Neural crest cell (in vitro differentiated cells): ENCODE measurements at regions not wholly inside any gene's neighbourhood (a gene's known extent, or its start where the extent isn't known, plus 50 kb on each side); places are given as distances from the start of the nearest gene placed in this dataset.

Source experiments
- DNase-seq: peaks from one replicate; pipeline ENCODE4 v3.0.0; 2021; ENCODE audit warnings: low read depth, mixed read lengths, low spot score
- H3K27ac Mint-ChIP-seq: one replicate; pipeline ENCODE4 v1.8.0; 2021; ENCODE audit warnings: mild to moderate bottlenecking, mixed read lengths; ENCODE audit not compliant: unreplicated experiment
- H3K27me3 Mint-ChIP-seq: 2 replicates; pipeline ENCODE4 v1.8.0; 2021; ENCODE audit warnings: low read depth, mild to moderate bottlenecking, mixed read lengths
- H3K36me3 Mint-ChIP-seq: 2 replicates; pipeline ENCODE4 v1.8.0; 2021; ENCODE audit warnings: low read depth, mild to moderate bottlenecking, mixed read lengths
- H3K4me1 Mint-ChIP-seq: 2 replicates; pipeline ENCODE4 v1.8.0; 2021; ENCODE audit warnings: mixed read lengths
- H3K4me3 Mint-ChIP-seq: one replicate; pipeline ENCODE4 v1.8.0; 2021; ENCODE audit warnings: mild to moderate bottlenecking, mixed read lengths
- H3K9me3 Mint-ChIP-seq: 2 replicates; pipeline ENCODE4 v1.8.0; 2021; ENCODE audit warnings: mixed read lengths
- TF ChIP-seq, protein P1 (sequence below): fragments of 200-600 bp; sonication (generic); conservative IDR thresholded peaks from 2 replicates; pipeline ENCODE4 v1.5.0; 2021; ENCODE audit warnings: antibody characterized with exemption, mild to moderate bottlenecking

DNA sequence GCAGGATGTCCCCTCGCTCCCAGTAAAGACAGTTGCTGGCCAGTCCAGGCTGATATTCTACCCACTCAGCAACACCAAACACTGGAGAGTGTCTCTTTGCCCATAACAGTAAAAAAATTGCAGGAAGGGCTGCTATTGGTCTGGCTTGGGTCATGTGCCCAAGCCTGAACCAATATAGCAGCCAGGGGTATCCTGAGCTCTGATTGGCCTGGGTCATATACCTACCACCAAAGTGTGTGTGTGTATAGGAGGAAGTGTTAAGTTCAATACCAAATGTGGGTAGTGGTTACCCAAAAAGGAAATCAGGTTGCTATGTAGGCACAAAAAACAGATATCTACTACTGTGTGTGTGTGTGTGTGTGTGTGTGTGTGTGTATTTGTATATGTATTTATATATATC is 373.2 kb downstream of the BCOR start:
- no peak overlapping the region for H3K4me3 Mint-ChIP-seq
- no peaks in the 10 kb centered on the region for H3K27me3 Mint-ChIP-seq
- DNase-seq: no peak
- H3K9me3 Mint-ChIP-seq: no peaks in the 10 kb centered on the region
- H3K4me1 Mint-ChIP-seq: peaks cover 10% of the 10 kb centered on the region
- TF ChIP-seq, protein P1, sequence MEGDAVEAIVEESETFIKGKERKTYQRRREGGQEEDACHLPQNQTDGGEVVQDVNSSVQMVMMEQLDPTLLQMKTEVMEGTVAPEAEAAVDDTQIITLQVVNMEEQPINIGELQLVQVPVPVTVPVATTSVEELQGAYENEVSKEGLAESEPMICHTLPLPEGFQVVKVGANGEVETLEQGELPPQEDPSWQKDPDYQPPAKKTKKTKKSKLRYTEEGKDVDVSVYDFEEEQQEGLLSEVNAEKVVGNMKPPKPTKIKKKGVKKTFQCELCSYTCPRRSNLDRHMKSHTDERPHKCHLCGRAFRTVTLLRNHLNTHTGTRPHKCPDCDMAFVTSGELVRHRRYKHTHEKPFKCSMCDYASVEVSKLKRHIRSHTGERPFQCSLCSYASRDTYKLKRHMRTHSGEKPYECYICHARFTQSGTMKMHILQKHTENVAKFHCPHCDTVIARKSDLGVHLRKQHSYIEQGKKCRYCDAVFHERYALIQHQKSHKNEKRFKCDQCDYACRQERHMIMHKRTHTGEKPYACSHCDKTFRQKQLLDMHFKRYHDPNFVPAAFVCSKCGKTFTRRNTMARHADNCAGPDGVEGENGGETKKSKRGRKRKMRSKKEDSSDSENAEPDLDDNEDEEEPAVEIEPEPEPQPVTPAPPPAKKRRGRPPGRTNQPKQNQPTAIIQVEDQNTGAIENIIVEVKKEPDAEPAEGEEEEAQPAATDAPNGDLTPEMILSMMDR: no peak
- no peaks in the 10 kb centered on the region for H3K36me3 Mint-ChIP-seq
- no peak overlapping the region for H3K27ac Mint-ChIP-seq

DNA sequence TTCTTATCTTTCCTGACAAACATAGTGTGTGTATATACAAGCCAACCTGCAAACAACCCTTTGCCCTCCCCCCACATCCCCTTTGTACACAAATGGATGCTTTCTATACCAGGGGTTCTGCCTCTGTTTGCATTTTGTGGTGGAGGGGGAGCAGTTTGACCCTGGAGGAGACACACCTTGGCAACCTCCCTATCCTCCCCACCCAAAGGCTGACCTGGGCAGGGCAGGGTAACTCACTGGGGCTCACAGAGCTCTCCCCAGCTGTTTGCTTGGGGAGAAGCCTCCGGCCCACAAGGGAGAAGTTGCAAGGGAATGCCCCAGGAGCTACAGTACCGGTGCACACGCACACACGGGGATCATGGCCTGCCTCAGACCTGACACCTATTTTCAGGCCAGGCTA is 372.6 kb downstream of the BCOR start:
- TF ChIP-seq, protein P1: no peak
- Mint-ChIP-seq H3K27ac (no peak overlapping the region), H3K9me3 (no peaks in the 10 kb centered on the region), H3K36me3 (no peaks in the 10 kb centered on the region), H3K4me1 (peaks cover 11% of the 10 kb centered on the region), H3K27me3 (no peaks in the 10 kb centered on the region), H3K4me3 (no peak overlapping the region)
- DNase-seq: no peak

DNA sequence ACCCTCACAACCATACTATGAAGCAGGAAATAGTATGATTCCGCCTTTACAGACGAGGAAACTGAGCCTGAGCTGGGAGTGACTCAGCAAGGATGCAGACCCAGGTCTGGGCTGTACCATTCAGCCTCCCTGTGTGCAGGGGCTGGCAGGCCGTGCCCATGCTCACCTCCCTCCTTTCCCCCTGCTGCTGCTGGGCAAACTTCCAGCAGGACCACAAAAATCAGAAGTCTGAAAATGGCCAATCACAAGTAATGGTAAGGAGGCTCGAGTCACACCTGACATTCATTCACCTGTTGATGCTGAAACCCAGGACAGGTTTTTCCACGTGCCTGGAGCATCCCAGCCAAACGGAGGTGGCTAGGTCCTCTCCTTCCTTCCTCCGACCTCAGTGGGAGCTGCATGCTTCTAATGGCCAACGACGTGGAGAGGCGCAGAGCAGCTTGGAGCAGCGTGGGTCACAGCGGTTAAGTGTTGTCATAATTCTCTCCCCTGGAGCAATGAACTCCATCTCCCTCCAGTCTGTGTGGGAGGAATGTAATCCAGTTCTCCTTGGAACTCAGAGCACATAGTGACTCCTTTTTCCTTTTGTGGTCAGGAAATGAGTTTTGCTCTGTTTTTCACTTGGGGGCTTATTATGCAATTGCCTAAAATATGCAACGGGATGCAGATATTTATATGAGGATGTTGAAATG is 371.7 kb downstream of the BCOR start:
- H3K4me3 Mint-ChIP-seq: no peak overlapping the region
- no peaks in the 10 kb centered on the region for H3K36me3 Mint-ChIP-seq
- no peaks in the 10 kb centered on the region for H3K27me3 Mint-ChIP-seq
- H3K27ac Mint-ChIP-seq: peak overlapping the region; percentile 12
- H3K4me1 Mint-ChIP-seq: peaks cover 20% of the 10 kb centered on the region
- TF ChIP-seq, protein P1: no peak
- no peaks in the 10 kb centered on the region for H3K9me3 Mint-ChIP-seq
- DNase-seq: no peak

DNA sequence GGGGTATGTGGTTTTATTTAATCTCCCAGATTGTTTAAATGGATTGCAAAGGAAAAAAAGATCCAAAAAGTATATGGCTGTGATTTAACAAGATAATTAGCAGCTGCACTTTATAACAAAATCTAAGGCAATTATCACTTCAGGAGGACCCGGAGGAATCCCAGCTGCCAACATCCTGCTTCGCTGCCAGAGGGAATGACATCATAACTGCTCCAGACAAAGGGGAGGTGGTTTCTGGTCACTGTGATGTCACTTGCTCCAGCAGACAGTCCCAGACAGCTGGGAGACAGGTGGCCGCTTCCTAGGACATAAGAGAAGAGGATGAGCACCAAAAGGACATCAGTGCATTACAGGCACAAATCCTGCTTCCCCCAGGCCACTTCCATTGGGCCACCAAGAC is 371.0 kb downstream of the BCOR start:
- peak overlapping the region; percentile 12 for H3K27ac Mint-ChIP-seq
- H3K4me1 Mint-ChIP-seq: peaks cover 27% of the 10 kb centered on the region

DNA sequence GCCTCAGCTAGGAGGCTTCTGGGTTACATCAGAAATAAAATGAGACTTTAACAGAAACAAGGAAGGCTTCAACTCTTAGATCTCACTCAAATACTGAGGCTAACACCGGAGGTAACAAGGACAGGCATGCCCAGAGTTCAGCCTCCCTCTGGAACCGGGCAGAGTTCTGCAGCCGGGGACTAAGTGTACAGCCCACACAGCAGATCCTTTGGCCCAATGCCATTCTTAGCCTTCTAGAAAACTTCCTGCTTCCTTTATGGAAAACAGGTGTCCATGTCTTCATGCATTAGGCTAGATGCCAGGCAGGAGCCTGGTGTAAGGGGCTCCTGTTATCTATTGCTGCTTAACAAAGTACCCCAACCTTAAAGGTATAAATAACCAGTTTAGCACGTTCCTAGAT is 369.7 kb downstream of the BCOR start:
- Mint-ChIP-seq H3K4me1 (peaks cover 30% of the 10 kb centered on the region), H3K27ac (no peak overlapping the region), H3K27me3 (no peaks in the 10 kb centered on the region), H3K9me3 (no peaks in the 10 kb centered on the region), H3K36me3 (no peaks in the 10 kb centered on the region), H3K4me3 (no peak overlapping the region)
- TF ChIP-seq, protein P1: no peak
- DNase-seq: no peak

More for the DNA sequence above, 371.0 kb downstream of the BCOR start:
- no peaks in the 10 kb centered on the region for H3K36me3 Mint-ChIP-seq
- no peak overlapping the region for H3K4me3 Mint-ChIP-seq
- DNase-seq: no peak
- H3K27me3 Mint-ChIP-seq: no peaks in the 10 kb centered on the region
- TF ChIP-seq, protein P1: no peak
- no peaks in the 10 kb centered on the region for H3K9me3 Mint-ChIP-seq
